HEK293T (cell line): ENCODE measurements at regions not wholly inside any gene's neighbourhood (a gene's known extent, or its start where the extent isn't known, plus 50 kb on each side); places are given as distances from the start of the nearest gene placed in this dataset.

ENCODE experiments used
- CTCF ChIA-PET: fragments of 350-600 bp; formaldehyde crosslinking; extraction: SDS; loops from one replicate; lab custom pipeline; 2021; ENCODE audit warnings: antibody characterized with exemption, inconsistent platforms; lab: Yijun Ruan, JAX
- POLR2A ChIA-PET: fragments of 350-600 bp; formaldehyde crosslinking; extraction: SDS; loops from one replicate; lab custom pipeline; 2020; ENCODE audit warnings: antibody characterized with exemption, inconsistent platforms; lab: Yijun Ruan, JAX
- DNase-seq: peaks from one replicate; pipeline ENCODE4 v3.0.0; 2012; ENCODE audit warnings: mixed read lengths; ENCODE audit errors: extremely low spot score
- ARNT ChIP-seq: fragments of 450-650 bp; IDR thresholded peaks from 2 replicates; pipeline ENCODE4 v1.6.1; 2017; ENCODE audit warnings: mild to moderate bottlenecking
- BHLHE40 ChIP-seq: fragments of 450-650 bp; IDR thresholded peaks from 2 replicates; pipeline ENCODE4 v1.6.1; 2016; ENCODE audit warnings: mild to moderate bottlenecking, moderate library complexity, borderline replicate concordance
- CTBP1 ChIP-seq: fragments of 450-650 bp; IDR thresholded peaks from 2 replicates; pipeline ENCODE4 v1.6.1; 2016; ENCODE audit warnings: borderline replicate concordance
- ELF4 ChIP-seq: fragments of 450-650 bp; IDR thresholded peaks from 2 replicates; pipeline ENCODE4 v1.6.1; 2017; ENCODE audit warnings: antibody characterized with exemption
- FOXA1 ChIP-seq: fragments of 450-650 bp; IDR thresholded peaks from 2 replicates; pipeline ENCODE4 v1.6.1; 2016; ENCODE audit warnings: mild to moderate bottlenecking
- FOXK2 ChIP-seq: fragments of 450-650 bp; IDR thresholded peaks from 2 replicates; pipeline ENCODE4 v1.6.1; 2016; ENCODE audit warnings: mild to moderate bottlenecking
- FOXM1 ChIP-seq: fragments of 450-650 bp; IDR thresholded peaks from 2 replicates; pipeline ENCODE4 v1.6.1; 2017; ENCODE audit warnings: mild to moderate bottlenecking, borderline replicate concordance
- HDGF ChIP-seq: fragments of 450-650 bp; IDR thresholded peaks from 2 replicates; pipeline ENCODE4 v1.6.1; 2017; ENCODE audit warnings: antibody characterized with exemption, borderline replicate concordance
- L3MBTL2 ChIP-seq: fragments of 450-650 bp; conservative IDR thresholded peaks from 2 replicates; pipeline ENCODE4 v1.6.1; 2016; ENCODE audit warnings: mild to moderate bottlenecking
- LEF1 ChIP-seq: fragments of 450-650 bp; IDR thresholded peaks from 2 replicates; pipeline ENCODE4 v1.6.1; 2017; ENCODE audit warnings: mild to moderate bottlenecking, borderline replicate concordance
- NFRKB ChIP-seq: fragments of 450-650 bp; IDR thresholded peaks from 2 replicates; pipeline ENCODE4 v1.6.1; 2016; ENCODE audit warnings: mild to moderate bottlenecking, moderate library complexity
- PKNOX1 ChIP-seq: fragments of 450-650 bp; IDR thresholded peaks from 2 replicates; pipeline ENCODE4 v1.6.1; 2016
- SP1 ChIP-seq: fragments of 450-650 bp; IDR thresholded peaks from 2 replicates; pipeline ENCODE4 v1.6.1; 2017
- SUZ12 ChIP-seq: fragments of 450-650 bp; IDR thresholded peaks from 2 replicates; pipeline ENCODE4 v1.6.1; 2016; ENCODE audit warnings: mild to moderate bottlenecking
- TARDBP ChIP-seq: fragments of 450-650 bp; IDR thresholded peaks from 2 replicates; pipeline ENCODE4 v1.6.1; 2016
- ZNF384 ChIP-seq: fragments of 450-650 bp; IDR thresholded peaks from 2 replicates; pipeline ENCODE4 v1.6.1; 2016

GRCh38 chr13:106187501-106188095 lies 347.9 kb downstream of the EFNB2 start:
- no peak for DNase-seq
- POLR2A ChIA-PET: no interaction called here
- CTCF ChIA-PET: no interaction called here
- no peak for TF ChIP-seq ELF4
- no peak for TF ChIP-seq ARNT
- TF ChIP-seq LEF1: no peak
- TF ChIP-seq TARDBP: no peak
- no peak for TF ChIP-seq SUZ12
- TF ChIP-seq NFRKB: no peak
- TF ChIP-seq SP1: no peak
- no peak for TF ChIP-seq FOXM1
- no peak for TF ChIP-seq L3MBTL2
- no peak for TF ChIP-seq HDGF
- no peak for TF ChIP-seq FOXA1
- TF ChIP-seq BHLHE40: no peak
- TF ChIP-seq CTBP1: no peak
- no peak for TF ChIP-seq PKNOX1
- TF ChIP-seq FOXK2: no peak
- no peak for TF ChIP-seq ZNF384

GRCh38 chr13:106187101-106187500 lies 348.4 kb downstream of the EFNB2 start:
- TF ChIP-seq FOXM1: no peak
- TF ChIP-seq NFRKB: no peak
- TF ChIP-seq FOXK2: no peak
- no peak for TF ChIP-seq L3MBTL2
- TF ChIP-seq ELF4: no peak
- no peak for TF ChIP-seq CTBP1
- no peak for TF ChIP-seq TARDBP
- TF ChIP-seq ARNT: no peak
- ChIA-PET CTCF (no interaction called here), POLR2A (no interaction called here)
- DNase-seq: no peak

- TF ChIP-seq HDGF (no peak), PKNOX1 (no peak), ZNF384 (no peak), SUZ12 (no peak), FOXM1 (no peak), ELF4 (no peak), FOXK2 (no peak), TARDBP (no peak), ARNT (no peak), LEF1 (no peak), BHLHE40 (no peak), SP1 (no peak), CTBP1 (no peak), FOXA1 (no peak)
- ChIA-PET POLR2A (no interaction called here), CTCF (no interaction called here)
- DNase-seq: no peak
Observed at GRCh38 chr13:106186366-106187030, 349.0 kb downstream of the EFNB2 start.

- DNase-seq: no peak
- ChIA-PET CTCF (no interaction called here), POLR2A (no interaction called here)
- TF ChIP-seq ARNT (no peak), FOXK2 (no peak), PKNOX1 (no peak), L3MBTL2 (no peak), FOXM1 (no peak), TARDBP (no peak), ZNF384 (no peak), HDGF (no peak), SUZ12 (no peak), ELF4 (no peak), LEF1 (no peak), CTBP1 (no peak), BHLHE40 (no peak), FOXA1 (no peak), NFRKB (no peak), SP1 (no peak)
Observed at GRCh38 chr13:106184790-106185189, 350.7 kb downstream of the EFNB2 start.

- ChIA-PET CTCF (no interaction called here), POLR2A (no interaction called here)
- TF ChIP-seq PKNOX1 (peak; percentile 74), L3MBTL2 (no peak)
- no peak for DNase-seq
Observed at GRCh38 chr13:106183410-106184065, 351.9 kb downstream of the EFNB2 start.
